ENCODE measurements at regions not wholly inside any gene's neighbourhood (a gene's known extent, or its start where the extent isn't known, plus 50 kb on each side); places are given as distances from the start of the nearest gene placed in this dataset.

GRCh38 chr5:168156170-168156569, 135.3 kb upstream of the WWC1 start:
- no peaks in the 10 kb centered on the region for H3K4me1 ChIP-seq (ENCODE audit: control insufficient read depth, insufficient read depth, low read length, poor library complexity, severe bottlenecking)
- H3K4me3 ChIP-seq (ENCODE audit: insufficient read depth, low read depth, low read length, poor library complexity, severe bottlenecking) = no peak overlapping the region
- no peaks in the 10 kb centered on the region for H3K9me3 ChIP-seq (ENCODE audit: control insufficient read depth, low read length)
- H3K27me3 ChIP-seq (replicated peaks; ENCODE audit: control insufficient read depth, insufficient read depth, low read length, poor library complexity, severe bottlenecking) = no peaks in the 10 kb centered on the region
- H3K36me3 ChIP-seq (ENCODE audit: control insufficient read depth, insufficient read depth, low read length) = no peaks in the 10 kb centered on the region
- H3K27ac ChIP-seq (ENCODE audit: insufficient read depth, low read length, poor library complexity, severe bottlenecking) = no peak overlapping the region
- no peak for DNase-seq

GRCh38 chr5:168157141-168157540, 134.3 kb upstream of the WWC1 start:
- no peaks in the 10 kb centered on the region for H3K36me3 ChIP-seq (ENCODE audit: control insufficient read depth, insufficient read depth, low read length)
- H3K4me1 ChIP-seq (ENCODE audit: control insufficient read depth, insufficient read depth, low read length, poor library complexity, severe bottlenecking) = no peaks in the 10 kb centered on the region
- no peak for DNase-seq
- no peak overlapping the region for H3K4me3 ChIP-seq (ENCODE audit: insufficient read depth, low read depth, low read length, poor library complexity, severe bottlenecking)
- no peaks in the 10 kb centered on the region for H3K27me3 ChIP-seq (replicated peaks; ENCODE audit: control insufficient read depth, insufficient read depth, low read length, poor library complexity, severe bottlenecking)
- no peak overlapping the region for H3K27ac ChIP-seq (ENCODE audit: insufficient read depth, low read length, poor library complexity, severe bottlenecking)
- no peaks in the 10 kb centered on the region for H3K9me3 ChIP-seq (ENCODE audit: control insufficient read depth, low read length)

DNA sequence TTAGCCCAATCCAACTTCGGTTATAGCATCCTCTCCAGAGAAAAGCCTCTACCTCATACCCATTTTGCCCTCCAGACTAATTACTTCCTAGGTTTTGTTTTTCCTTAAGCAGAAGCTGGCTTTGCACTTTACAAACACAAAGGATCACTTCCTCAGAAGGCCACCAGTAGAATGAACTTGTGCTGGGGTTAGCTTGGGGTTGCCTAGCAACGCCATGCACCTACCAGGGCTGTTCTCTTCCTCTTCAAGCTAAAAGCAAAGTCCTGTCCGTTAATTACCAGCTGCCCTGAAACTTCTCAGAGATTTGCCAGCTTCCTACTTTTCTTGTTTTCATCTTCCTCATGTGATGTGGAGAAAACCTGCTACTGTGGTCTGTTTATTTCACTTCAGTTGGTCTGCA, 132.0 kb upstream of the WWC1 start:
- no peak overlapping the region for H3K27ac ChIP-seq (ENCODE audit: insufficient read depth, low read length, poor library complexity, severe bottlenecking)
- no peak for DNase-seq
- no peaks in the 10 kb centered on the region for H3K4me1 ChIP-seq (ENCODE audit: control insufficient read depth, insufficient read depth, low read length, poor library complexity, severe bottlenecking)

GRCh38 chr5:168162464-168162863, 129.0 kb upstream of the WWC1 start:
- H3K27ac ChIP-seq (ENCODE audit: insufficient read depth, low read length, poor library complexity, severe bottlenecking) = no peak overlapping the region
- H3K4me1 ChIP-seq (ENCODE audit: control insufficient read depth, insufficient read depth, low read length, poor library complexity, severe bottlenecking) = no peaks in the 10 kb centered on the region
- no peak overlapping the region for H3K4me3 ChIP-seq (ENCODE audit: insufficient read depth, low read depth, low read length, poor library complexity, severe bottlenecking)
- no peaks in the 10 kb centered on the region for H3K9me3 ChIP-seq (ENCODE audit: control insufficient read depth, low read length)
- no peaks in the 10 kb centered on the region for H3K36me3 ChIP-seq (ENCODE audit: control insufficient read depth, insufficient read depth, low read length)
- H3K27me3 ChIP-seq (replicated peaks; ENCODE audit: control insufficient read depth, insufficient read depth, low read length, poor library complexity, severe bottlenecking) = no peaks in the 10 kb centered on the region
- DNase-seq = no peak

More for the DNA sequence above, 132.0 kb upstream of the WWC1 start:
- H3K9me3 ChIP-seq (ENCODE audit: control insufficient read depth, low read length) = no peaks in the 10 kb centered on the region
- no peaks in the 10 kb centered on the region for H3K36me3 ChIP-seq (ENCODE audit: control insufficient read depth, insufficient read depth, low read length)
- no peak overlapping the region for H3K4me3 ChIP-seq (ENCODE audit: insufficient read depth, low read depth, low read length, poor library complexity, severe bottlenecking)
- H3K27me3 ChIP-seq (replicated peaks; ENCODE audit: control insufficient read depth, insufficient read depth, low read length, poor library complexity, severe bottlenecking) = no peaks in the 10 kb centered on the region

- no peaks in the 10 kb centered on the region for H3K4me1 ChIP-seq (ENCODE audit: control insufficient read depth, insufficient read depth, low read length, poor library complexity, severe bottlenecking)
- H3K36me3 ChIP-seq (ENCODE audit: control insufficient read depth, insufficient read depth, low read length) = no peaks in the 10 kb centered on the region
- no peaks in the 10 kb centered on the region for H3K27me3 ChIP-seq (replicated peaks; ENCODE audit: control insufficient read depth, insufficient read depth, low read length, poor library complexity, severe bottlenecking)
- no peak for DNase-seq
- H3K9me3 ChIP-seq (ENCODE audit: control insufficient read depth, low read length) = no peaks in the 10 kb centered on the region
- no peak overlapping the region for H3K27ac ChIP-seq (ENCODE audit: insufficient read depth, low read length, poor library complexity, severe bottlenecking)
- no peak overlapping the region for H3K4me3 ChIP-seq (ENCODE audit: insufficient read depth, low read depth, low read length, poor library complexity, severe bottlenecking)
Observed at GRCh38 chr5:168163966-168164365, 127.5 kb upstream of the WWC1 start.

DNA sequence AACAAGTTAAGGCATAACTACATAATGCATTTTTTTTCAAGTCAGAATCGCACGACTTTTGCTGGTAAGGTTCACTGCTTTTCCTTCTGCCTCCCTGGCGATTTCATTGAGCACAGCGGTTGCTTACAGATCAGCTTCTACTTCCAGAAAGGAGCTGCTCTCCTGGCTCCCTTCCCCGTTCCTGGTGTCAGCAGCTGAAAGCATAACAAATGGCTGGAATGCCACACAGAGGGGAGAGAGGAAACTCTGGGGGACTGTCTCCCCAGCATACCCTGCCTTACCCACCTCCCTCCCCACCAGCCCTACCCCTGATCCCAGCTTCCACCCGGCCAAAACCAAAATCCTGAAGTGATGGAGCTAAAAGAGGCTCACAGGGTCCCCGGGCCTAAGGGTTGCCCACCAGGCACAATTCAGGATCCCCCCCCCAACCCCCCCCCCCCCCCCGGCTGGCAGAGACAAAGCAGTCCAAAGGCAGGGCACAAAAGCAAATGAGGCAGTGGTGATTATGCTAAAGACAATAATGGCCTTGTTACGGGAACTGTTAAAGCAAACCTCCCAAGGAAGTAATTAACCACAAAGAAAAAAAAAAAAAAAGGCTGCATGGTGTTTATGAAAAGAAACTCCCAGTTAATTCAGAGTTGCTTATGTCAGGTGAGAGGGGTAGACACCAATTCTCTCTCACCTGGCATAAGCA, 126.1 kb upstream of the WWC1 start:
- Histone ChIP-seq H3K36me3 (ENCODE audit: control insufficient read depth, insufficient read depth, low read length) (no peaks in the 10 kb centered on the region), H3K9me3 (ENCODE audit: control insufficient read depth, low read length) (no peaks in the 10 kb centered on the region), H3K27ac (ENCODE audit: insufficient read depth, low read length, poor library complexity, severe bottlenecking) (no peak overlapping the region), H3K27me3 (replicated peaks; ENCODE audit: control insufficient read depth, insufficient read depth, low read length, poor library complexity, severe bottlenecking) (no peaks in the 10 kb centered on the region), H3K4me3 (ENCODE audit: insufficient read depth, low read depth, low read length, poor library complexity, severe bottlenecking) (no peak overlapping the region), H3K4me1 (ENCODE audit: control insufficient read depth, insufficient read depth, low read length, poor library complexity, severe bottlenecking) (no peaks in the 10 kb centered on the region)
- DNase-seq = no peak

GRCh38 chr5:168165977-168166376, 125.5 kb upstream of the WWC1 start:
- Histone ChIP-seq H3K36me3 (ENCODE audit: control insufficient read depth, insufficient read depth, low read length) (no peaks in the 10 kb centered on the region), H3K4me3 (ENCODE audit: insufficient read depth, low read depth, low read length, poor library complexity, severe bottlenecking) (no peak overlapping the region), H3K27ac (ENCODE audit: insufficient read depth, low read length, poor library complexity, severe bottlenecking) (no peak overlapping the region), H3K27me3 (replicated peaks; ENCODE audit: control insufficient read depth, insufficient read depth, low read length, poor library complexity, severe bottlenecking) (no peaks in the 10 kb centered on the region), H3K9me3 (ENCODE audit: control insufficient read depth, low read length) (no peaks in the 10 kb centered on the region), H3K4me1 (ENCODE audit: control insufficient read depth, insufficient read depth, low read length, poor library complexity, severe bottlenecking) (no peaks in the 10 kb centered on the region)
- no peak for DNase-seq

DNA sequence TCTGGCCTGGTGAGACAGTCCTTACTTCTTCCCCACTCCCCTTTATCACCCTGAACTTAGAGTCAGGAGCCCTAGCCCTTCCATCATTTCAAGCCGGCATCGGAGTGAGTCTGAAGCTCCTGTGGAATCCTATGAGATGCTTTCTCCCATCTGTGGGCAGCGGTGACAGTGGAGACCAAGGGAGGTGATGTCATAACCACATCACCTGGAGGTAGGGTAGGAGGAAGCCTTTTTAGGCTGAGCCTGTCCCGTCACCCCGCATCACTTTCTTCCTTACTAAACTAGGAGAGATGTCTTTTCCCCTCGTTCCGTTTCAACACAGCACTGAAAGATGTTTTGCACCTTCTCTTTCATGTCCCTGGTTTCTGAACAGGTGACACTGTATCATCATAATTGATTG, 124.1 kb upstream of the WWC1 start:
- DNase-seq = no peak
- no peaks in the 10 kb centered on the region for H3K27me3 ChIP-seq (replicated peaks; ENCODE audit: control insufficient read depth, insufficient read depth, low read length, poor library complexity, severe bottlenecking)
- H3K4me3 ChIP-seq (ENCODE audit: insufficient read depth, low read depth, low read length, poor library complexity, severe bottlenecking) = no peak overlapping the region
- H3K4me1 ChIP-seq (ENCODE audit: control insufficient read depth, insufficient read depth, low read length, poor library complexity, severe bottlenecking) = no peaks in the 10 kb centered on the region
- no peak overlapping the region for H3K27ac ChIP-seq (ENCODE audit: insufficient read depth, low read length, poor library complexity, severe bottlenecking)
- no peaks in the 10 kb centered on the region for H3K9me3 ChIP-seq (ENCODE audit: control insufficient read depth, low read length)
- no peaks in the 10 kb centered on the region for H3K36me3 ChIP-seq (ENCODE audit: control insufficient read depth, insufficient read depth, low read length)

DNA sequence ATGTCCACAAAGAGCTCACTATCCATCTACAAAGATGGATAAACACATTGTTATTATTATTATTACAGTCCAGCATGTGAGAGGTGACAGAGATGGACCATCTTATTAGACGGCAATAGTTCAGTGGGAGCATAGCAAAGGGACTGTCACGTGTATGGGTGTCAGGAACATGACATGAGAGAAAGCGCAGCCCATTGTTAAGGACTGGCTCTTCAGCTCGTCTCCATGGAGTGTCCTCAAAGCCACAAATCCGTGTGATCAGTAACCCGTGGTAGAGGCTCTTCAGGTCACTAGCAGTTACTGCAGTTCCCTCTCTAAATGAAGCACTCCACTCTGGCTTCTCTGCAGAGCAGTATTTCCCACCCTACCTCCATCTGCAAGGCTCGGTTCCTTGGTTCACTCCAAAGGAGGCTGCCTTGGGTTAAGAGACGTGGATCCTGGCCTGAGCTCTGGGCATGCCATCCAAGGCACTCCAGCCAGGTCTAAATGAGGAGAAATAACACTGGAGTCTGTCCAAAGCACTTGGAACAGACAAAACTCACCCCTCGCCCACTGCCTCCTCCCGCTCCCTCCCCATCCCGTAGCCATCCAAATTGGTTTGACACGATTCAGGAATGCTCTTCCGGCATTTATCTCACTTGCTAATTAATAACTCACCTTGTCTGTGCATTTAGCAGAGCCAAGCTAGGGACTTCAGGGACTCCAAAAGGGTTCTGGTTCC, 122.3 kb upstream of the WWC1 start:
- DNase-seq = no peak
- no peak overlapping the region for H3K27ac ChIP-seq (ENCODE audit: insufficient read depth, low read length, poor library complexity, severe bottlenecking)
- H3K36me3 ChIP-seq (ENCODE audit: control insufficient read depth, insufficient read depth, low read length) = no peaks in the 10 kb centered on the region
- H3K9me3 ChIP-seq (ENCODE audit: control insufficient read depth, low read length) = no peaks in the 10 kb centered on the region
- no peak overlapping the region for H3K4me3 ChIP-seq (ENCODE audit: insufficient read depth, low read depth, low read length, poor library complexity, severe bottlenecking)
- H3K4me1 ChIP-seq (ENCODE audit: control insufficient read depth, insufficient read depth, low read length, poor library complexity, severe bottlenecking) = no peaks in the 10 kb centered on the region
- no peaks in the 10 kb centered on the region for H3K27me3 ChIP-seq (replicated peaks; ENCODE audit: control insufficient read depth, insufficient read depth, low read length, poor library complexity, severe bottlenecking)

DNA sequence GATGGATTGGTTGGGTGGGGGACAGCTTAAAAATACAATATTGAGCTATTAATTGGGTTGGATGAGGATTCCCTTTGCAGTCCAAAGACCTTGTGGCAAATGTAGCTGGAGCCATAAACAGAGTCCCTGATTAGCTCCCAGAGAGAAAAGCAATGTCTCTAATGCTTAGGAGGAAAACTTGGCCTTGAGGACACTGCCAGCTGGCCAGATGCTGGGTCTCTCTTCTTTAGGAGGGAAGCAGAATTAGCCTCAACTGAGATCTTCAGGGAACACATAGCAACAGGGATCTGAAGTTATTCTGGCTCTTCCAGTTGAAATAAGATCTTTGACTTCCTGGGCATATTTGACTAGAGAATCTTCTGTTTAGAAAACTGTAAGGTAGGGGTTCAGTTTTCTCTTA, 121.7 kb upstream of the WWC1 start:
- Histone ChIP-seq H3K4me1 (ENCODE audit: control insufficient read depth, insufficient read depth, low read length, poor library complexity, severe bottlenecking) (no peaks in the 10 kb centered on the region), H3K4me3 (ENCODE audit: insufficient read depth, low read depth, low read length, poor library complexity, severe bottlenecking) (no peak overlapping the region), H3K27ac (ENCODE audit: insufficient read depth, low read length, poor library complexity, severe bottlenecking) (no peak overlapping the region), H3K27me3 (replicated peaks; ENCODE audit: control insufficient read depth, insufficient read depth, low read length, poor library complexity, severe bottlenecking) (no peaks in the 10 kb centered on the region), H3K9me3 (ENCODE audit: control insufficient read depth, low read length) (no peaks in the 10 kb centered on the region), H3K36me3 (ENCODE audit: control insufficient read depth, insufficient read depth, low read length) (no peaks in the 10 kb centered on the region)
- DNase-seq = no peak

Measured in effector memory CD4-positive, alpha-beta T cell (primary cell).